ENCODE measurements at regions not wholly inside any gene's neighbourhood (a gene's known extent, or its start where the extent isn't known, plus 50 kb on each side); places are given as distances from the start of the nearest gene placed in this dataset.

GRCh38 chr13:31930490-31930889 is 101.1 kb upstream of the FRY start:
- DNase-seq = no peak

GRCh38 chr13:31930901-31931522 is 100.6 kb upstream of the FRY start:
- DNase-seq = no peak

- no peak for DNase-seq
These were observed 94.1 kb upstream of the FRY start for GRCh38 chr13:31937436-31937835.

GRCh38 chr13:31940076-31940475 is 91.5 kb upstream of the FRY start:
- no peak for DNase-seq

- DNase-seq = no peak
These were observed 88.0 kb upstream of the FRY start for GRCh38 chr13:31943591-31943990.

GRCh38 chr13:31944262-31945160 is 87.1 kb upstream of the FRY start:
- no peak for DNase-seq

- peak; percentile 19 for DNase-seq
These were observed 86.2 kb upstream of the FRY start for GRCh38 chr13:31945202-31945961.

GRCh38 chr13:31946091-31946770 is 85.3 kb upstream of the FRY start:
- no peak for DNase-seq

GRCh38 chr13:31947105-31947504 is 84.5 kb upstream of the FRY start:
- no peak for DNase-seq

GRCh38 chr13:31947506-31947905 is 84.1 kb upstream of the FRY start:
- DNase-seq = no peak

GRCh38 chr13:31949486-31949885 is 82.1 kb upstream of the FRY start:
- no peak for DNase-seq

GRCh38 chr13:31950111-31950815 is 81.3 kb upstream of the FRY start:
- no peak for DNase-seq

GRCh38 chr13:31951215-31951678 is 80.3 kb upstream of the FRY start:
- no peak for DNase-seq

GRCh38 chr13:31952641-31953380 is 78.8 kb upstream of the FRY start:
- DNase-seq = no peak

- no peak for DNase-seq
These were observed 76.5 kb upstream of the FRY start for GRCh38 chr13:31955101-31955500.

- no peak for DNase-seq
These were observed 75.8 kb upstream of the FRY start for GRCh38 chr13:31955741-31956140.

- DNase-seq = no peak
These were observed 74.5 kb upstream of the FRY start for GRCh38 chr13:31956980-31957644.

GRCh38 chr13:31957772-31958171 is 73.8 kb upstream of the FRY start:
- no peak for DNase-seq

- DNase-seq = no peak
These were observed 68.7 kb upstream of the FRY start for GRCh38 chr13:31962731-31963370.

- no peak for DNase-seq
These were observed 67.9 kb upstream of the FRY start for GRCh38 chr13:31963631-31964030.
